Activated CD8-positive, alpha-beta memory T cell treated with anti-CD3 and anti-CD28 coated beads, Interleukin-2, amount 50 U/mL, for 1 hour (primary cell): ENCODE measurements at regions not wholly inside any gene's neighbourhood (a gene's known extent, or its start where the extent isn't known, plus 50 kb on each side); places are given as distances from the start of the nearest gene placed in this dataset.
"Not testable (repeated sequence)": the region's sequence is repeated elsewhere in the genome, so short reads cannot be mapped to it uniquely, and the experiment has no call there.

Experiments used
- DNase-seq: peaks from one replicate; pipeline ENCODE4 v3.0.0-alpha.2; 2020; ENCODE audit errors: extremely low read depth

DNA sequence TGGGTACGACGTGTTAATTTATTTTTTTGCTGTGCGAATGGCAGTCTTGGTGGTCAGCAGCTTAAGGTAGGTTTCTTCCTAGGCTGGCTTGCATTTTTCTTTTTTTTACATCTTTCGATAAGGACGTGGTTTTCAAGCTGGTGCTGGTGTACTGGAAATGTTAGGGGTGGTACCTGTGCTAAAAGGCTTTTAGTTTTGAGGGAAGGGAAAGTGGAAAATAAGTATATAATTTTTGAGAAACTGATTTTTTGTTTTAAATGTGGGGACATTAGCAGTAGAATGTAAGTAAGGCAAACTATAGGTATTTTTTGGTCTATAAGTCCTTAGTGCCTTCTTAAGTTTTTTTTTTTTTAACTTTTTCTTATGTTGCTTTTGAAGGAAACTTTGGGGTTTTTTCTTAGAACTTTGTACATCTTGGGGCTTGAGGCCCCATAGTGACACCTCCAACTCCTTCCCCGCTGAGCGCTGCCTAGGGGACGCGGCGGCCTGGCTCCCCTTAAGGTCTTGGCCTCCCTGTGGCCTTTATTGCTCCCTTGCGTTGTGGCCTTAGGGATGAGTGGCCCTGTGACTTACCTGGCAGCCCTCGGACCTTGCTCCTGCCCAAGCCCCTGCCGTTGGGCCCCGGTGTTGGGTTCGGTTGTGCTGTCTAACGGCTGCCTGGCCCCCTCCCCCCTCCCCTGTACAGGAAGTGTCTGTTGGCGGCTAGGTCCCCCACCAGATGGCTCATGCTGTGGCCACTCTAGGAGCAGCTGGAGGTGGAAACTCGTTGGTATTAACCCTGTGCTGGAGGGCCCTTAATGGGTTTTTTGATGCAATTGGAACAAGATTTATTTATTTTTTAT lies 88.0 kb upstream of the RPRML start:
- DNase-seq, result peak; percentile 43

DNA sequence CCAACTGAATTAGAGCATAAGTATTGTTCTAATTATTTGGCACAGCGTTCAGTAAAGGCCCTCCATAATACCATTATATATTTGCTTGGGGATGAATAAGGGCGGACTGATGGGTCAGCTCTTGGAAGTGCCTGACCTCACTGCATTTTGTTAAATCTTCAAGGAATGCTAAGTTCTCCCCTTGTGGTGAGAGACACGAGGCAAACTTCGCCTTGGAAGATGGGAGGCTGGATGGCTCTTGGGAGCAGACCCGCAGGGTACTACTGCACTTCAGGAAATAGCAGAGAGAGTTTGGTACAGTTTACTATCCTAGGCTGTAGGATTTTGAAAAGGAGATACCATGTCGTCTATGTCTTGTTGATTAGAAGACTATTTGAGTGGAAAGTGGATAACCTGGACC lies 87.0 kb upstream of the RPRML start:
- DNase-seq, result no peak

DNA sequence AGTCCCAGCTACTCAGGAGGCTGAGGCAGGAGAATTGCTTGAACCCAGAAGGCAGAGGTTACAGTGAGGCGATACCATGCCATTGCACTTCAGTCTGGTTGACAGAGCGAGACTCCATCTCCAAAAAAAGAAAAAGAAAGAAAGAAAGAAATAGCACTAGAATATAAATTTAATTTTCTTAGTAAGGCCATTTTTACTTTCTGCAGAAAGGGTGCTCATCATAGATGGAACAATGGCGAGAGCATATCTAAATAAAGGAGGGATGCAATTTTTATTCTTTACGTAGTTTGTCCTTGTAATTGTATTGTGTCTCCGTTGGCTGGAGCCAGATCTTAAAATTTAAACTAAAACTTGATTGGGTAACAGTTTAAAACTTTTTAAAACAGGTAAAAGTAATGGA lies 85.6 kb upstream of the RPRML start:
- DNase-seq, result no peak

DNA sequence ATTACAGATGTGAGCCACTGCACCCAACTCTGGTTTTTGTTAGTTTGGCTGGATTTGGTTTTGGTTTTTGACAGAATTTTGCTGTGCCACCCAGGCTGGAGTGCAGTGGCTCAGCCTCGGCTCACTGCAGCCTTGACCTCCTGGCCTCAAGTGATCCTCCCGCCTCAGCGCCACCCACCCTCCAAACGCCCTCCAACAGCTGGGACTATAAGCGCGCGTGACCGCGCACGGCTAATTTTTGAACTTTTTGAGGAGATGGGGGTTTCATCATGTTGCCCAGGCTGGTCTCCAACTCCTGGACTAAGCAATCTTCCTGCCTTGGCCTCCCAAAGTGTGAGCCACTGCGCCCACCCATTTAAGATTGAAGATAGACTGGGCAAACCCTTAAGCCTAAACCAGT lies 84.4 kb upstream of the RPRML start:
- no peak for DNase-seq

DNA sequence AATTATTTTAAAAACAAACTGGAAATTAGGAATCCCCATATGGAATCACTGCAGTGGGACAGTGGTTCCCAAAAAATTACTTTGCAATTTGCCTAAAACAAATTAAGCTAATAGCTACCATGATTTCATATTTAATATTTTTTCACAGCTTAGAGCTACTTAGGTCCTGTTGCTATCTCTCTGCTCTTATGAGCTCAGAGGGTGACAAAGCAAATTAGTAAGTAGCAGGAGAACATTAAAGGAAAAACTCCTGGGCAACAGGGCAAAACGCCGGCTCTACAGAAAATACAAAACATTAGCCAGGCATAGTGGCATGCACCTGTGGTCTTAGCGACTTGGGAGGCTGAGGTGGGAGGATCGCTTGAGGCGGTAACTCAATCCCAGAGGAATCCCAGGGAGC lies 83.8 kb upstream of the RPRML start:
- not testable (repeated sequence) for DNase-seq

DNA sequence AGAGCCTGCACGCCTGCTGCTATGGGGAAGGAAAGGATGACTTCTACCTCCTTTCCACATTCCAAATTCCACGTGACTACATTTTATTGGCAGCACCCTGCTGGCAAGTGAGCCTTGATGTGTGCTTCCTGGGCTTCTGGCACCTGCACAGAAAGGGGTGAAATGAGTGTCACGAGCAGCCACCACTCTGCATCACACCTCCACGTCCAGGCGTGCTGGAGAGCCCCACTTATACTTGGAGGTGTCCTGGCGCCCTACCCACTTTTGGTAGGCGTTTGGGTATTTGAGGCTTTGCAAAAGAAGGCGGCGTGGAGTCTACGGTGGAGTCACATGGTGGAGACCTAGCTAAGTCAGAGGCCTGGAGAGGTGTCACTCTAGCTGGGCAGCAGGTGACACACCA lies 81.0 kb upstream of the RPRML start:
- DNase-seq, result not testable (repeated sequence)

DNA sequence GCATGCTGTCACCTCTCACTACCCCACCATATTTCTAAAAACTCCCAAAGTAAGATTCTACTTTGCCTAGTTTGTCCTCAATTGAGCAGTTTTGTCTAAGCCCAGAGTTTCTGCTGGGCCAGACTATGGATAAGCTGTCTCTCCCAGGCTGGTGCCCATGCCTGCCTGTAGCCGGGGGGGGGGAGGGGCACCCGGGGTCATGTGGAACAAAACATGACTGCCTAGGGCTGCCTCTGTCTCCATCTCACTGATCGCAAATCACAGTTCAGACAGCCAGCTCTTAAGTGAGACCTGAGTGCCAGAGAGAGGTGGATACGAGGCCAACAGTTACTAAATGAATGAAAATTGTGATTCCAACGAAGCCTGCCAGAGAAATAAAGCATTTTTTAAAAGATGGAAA lies 78.8 kb upstream of the RPRML start:
- no peak for DNase-seq

DNA sequence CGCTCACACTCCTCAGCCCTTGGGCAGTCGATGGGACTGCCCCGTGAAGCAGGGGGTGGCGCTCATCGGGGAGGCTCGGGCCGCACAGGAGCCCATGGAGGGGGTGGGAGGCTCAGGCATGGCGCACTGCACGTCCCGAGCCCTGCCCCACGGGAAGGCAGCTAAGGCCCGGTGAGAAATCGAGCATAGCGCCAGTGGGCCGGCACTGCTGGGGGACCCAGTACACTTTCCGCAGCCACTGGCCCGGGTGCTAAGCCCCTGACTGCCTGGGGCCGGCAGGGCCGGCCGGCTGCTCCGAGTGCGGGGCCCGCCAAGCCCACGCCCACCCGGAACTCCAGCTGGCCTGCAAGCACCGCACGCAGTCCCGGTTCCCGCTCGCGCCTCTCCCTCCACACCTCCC lies 78.2 kb upstream of the RPRML start:
- DNase-seq, result not testable (repeated sequence)

DNA sequence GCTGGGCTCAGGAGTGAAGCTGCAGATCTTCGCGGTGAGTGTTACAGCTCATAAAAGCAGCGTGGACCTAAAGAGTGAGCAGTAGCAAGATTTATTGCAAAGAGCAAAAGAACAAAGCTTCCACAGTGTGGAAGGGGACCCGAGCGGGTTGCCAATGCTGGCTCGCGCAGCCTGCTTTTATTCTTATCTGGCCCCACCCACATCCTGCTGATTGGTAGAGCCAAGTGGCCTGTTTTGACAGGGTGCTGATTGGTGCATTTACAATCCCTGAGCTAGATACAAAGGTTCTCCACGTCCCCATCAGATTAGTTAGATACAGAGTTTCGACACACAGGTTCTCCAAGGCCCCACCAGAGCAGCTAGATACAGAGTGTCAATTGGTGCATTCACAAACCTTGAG lies 77.6 kb upstream of the RPRML start:
- not testable (repeated sequence) for DNase-seq
